ENCODE measurements at regions not wholly inside any gene's neighbourhood (a gene's known extent, or its start where the extent isn't known, plus 50 kb on each side); places are given as distances from the start of the nearest gene placed in this dataset.

DNA sequence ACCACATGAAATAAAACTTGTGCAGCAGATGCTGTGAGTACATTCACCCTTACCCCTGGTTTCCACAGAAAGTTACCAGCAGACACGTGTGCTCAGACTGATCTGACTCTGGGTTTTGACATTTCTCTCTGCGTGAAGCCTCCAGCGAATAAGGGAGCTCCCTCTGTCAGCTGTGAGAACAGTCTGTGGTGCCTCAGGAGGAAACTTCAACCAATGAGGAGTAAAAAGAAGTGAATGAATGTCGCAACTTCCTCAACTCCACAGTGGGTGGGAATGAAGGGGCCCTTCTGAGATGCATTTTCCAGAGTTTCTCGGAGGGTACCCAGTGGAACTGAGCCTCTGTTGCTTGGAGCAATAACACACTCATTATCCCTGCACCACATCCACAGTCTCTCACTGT lies 743.4 kb downstream of the TNS3 start:
- TF ChIP-seq CTCF (IDR thresholded peaks at IDR 0.05) (no peak), POLR2A (IDR thresholded peaks at IDR 0.05) (no peak)
